Hematopoietic multipotent progenitor cell (in vitro differentiated cells): ENCODE measurements at regions not wholly inside any gene's neighbourhood (a gene's known extent, or its start where the extent isn't known, plus 50 kb on each side); places are given as distances from the start of the nearest gene placed in this dataset.
A peak's percentile ranks its signal among the peaks of the same experiment; 100 is the strongest.
"Not testable (repeated sequence)": the region's sequence is repeated elsewhere in the genome, so short reads cannot be mapped to it uniquely, and the experiment has no call there.

Experiments used
- DNase-seq, 3 donors: peaks; one replicate each; pipeline ENCODE4 v3.0.0-alpha.2; 2011 to 2015; ENCODE audit warnings: low read depth in 2 of 3, low spot score in 2 of 3

DNA sequence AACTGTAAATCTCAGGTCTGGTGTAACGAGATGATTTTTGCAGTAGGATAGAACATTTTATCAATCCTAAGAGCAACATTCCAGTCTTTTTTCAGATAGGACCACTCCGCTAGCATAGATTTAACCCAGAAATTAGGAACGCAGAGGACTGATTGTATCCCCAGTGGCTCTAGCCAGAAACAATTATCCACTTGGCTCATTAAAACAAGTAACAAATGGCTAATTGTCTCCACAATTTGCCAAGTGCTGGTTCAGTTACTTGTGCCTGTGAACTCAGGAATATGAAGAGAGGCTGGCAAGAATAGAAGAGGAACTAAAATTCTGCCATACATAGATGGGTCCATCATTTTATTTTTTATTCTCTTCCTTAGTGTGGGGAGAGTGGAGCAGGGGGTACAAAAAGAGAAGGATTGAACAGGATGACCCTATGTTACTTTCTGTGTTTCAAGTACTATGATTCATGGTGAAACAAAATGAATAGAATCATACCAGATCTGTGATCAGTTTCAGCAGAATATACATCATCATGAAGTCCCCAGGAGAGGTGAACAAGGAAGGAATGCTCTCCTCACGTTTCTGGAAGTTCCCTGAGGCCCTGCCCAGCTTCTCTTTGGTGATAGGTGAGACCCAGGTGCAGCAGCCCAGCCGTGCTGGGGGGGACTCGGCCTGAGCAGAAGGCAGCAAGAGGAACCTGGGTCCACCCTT is 121.6 kb downstream of the ARL4C start:
- no peak for DNase-seq

DNA sequence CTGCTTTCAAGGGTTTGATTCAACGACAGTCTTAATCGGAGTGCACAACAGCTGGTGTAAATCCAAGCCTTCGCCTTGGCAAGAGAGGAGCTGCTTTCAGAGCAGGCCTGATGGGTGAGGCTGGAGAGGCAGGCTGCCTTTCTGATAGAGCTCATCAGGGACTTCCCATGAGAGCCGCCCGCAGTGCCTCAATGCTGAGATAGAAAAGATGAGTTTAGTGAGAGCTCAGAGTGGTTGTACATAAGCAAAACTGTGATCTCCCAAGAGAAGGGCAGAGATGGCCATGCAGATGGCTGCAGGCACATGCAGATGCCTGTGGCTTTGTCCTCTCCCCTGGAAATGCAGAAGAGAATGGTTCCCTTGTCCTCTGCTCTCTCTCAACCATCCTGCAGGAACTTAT is 122.1 kb downstream of the ARL4C start:
- DNase-seq: no peak

DNA sequence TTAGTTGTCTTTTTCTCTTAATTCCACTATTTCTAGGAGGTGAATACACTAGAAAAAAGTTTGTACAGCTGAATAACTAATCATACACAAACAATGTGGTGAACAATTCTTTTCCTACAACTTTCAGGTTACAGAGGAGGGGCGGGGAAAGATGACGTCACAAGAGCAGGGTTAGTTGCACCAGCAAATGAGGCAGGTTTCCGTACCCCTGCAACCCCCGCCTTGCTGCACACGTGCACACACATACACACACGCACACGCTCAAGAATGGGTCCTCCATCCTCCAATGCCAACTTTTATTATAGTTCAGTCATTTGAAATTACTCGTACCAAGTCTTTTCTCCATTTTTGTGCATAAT is 122.8 kb downstream of the ARL4C start:
- no peak for DNase-seq

DNA sequence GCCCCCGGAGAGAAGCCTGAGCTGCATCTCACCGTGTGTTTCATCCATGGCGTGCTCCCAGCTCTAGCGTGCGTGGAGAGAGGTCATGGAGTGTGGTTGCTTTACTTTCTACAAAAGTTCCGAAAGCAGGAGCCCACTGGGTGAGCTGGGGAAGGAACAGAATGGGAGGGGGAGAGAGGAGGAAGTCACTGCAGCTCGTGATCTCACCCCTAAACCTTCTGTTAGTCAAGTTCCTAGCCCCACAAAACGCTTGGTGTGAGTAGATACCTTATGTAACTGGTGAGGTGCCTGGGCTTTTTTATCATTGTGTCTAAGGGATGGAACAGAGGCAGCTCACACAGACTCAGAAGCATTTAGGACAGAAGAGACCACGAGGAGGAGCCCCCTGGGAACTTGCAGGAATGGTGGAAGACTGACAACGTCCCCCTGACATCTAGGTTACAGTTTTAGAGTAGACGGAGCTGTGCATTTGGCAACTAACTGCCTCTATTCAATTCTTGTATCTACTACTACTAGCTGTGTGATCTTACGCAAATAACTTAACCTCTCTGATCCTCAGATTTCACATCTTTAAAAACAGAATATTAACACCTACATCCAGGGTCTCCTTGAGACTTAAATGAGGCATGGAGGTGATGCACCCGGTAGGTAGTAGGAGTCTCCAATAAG is 123.3 kb downstream of the ARL4C start:
- DNase-seq: no peak

DNA sequence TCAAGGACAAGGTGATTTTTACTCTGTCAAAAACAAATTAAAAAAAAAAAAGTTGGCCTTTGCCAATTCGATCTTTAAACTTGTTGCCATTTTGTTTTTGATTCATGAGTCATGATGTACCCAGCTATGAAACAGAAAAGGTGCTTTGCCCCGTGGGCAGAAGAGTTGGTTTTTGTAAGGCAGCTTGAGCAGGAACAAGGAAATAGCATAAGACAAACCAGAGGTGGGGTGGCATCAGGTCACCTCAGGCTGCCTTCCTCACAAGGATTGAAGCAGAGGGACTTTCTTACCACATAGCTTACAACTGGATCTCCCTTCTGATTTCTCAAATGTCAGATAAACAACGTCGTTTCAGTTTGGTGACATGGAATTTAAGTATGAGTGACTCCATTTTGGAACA is 123.8 kb downstream of the ARL4C start:
- DNase-seq: no peak

DNA sequence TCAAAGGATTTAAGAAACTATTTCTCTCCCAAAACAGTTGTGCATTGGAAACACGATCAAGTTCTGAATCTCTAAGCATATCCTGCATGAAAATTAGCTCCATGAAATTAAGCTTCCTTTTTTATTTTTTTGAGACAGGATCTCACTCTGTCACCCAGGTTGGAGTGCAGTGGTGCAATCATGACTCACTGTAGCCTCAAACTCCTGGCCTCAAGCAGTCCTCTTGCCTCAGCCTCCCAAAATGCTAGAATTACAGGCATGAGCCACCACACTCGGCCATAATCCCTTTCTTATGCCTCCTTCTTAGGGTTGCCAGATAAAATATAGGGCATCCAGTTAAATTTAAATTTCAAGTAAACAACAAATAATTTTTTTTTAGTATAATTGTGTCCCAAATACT is 124.4 kb downstream of the ARL4C start:
- DNase-seq: no peak

DNA sequence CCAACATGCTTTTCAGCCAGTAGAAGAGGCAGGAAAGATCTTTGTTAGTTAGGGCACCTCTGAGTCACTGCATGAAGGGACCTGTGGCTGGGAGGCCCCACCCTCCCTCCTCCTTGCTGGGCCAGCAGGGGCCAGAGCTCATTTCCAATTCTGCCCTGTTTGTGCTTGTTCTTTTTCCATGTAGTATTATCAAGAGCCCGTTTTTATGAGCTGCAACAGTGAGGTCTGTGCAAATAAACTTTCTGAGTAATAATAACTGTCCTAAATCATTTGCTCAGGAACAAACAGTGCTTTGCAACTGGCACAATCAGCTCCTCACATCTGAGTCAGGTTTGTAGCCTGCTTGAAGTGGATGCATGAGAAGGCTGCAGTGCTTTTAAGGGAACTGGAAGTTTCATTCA is 128.0 kb downstream of the ARL4C start:
- peak in 2 of 3 donors; percentile 7 to 13 for DNase-seq

DNA sequence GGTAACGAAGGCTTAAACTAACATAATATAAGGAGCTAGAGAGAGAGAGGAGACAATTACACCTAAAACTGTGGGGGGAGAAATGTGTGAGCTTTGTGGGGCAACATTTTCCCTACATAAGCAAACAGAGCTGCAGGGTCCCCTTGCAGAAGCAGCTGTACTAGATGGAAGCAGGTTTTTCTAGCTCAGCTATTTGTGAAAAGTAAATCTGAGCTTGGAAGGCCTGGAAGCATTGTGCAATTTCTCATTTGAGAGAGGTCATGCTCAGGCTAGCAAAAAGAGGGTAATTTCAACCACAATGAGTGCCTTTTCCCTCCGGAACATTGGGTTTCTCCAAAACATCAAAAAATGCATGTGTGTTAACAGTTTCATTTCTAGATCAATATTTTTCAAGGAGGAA is 130.0 kb downstream of the ARL4C start:
- no peak for DNase-seq

DNA sequence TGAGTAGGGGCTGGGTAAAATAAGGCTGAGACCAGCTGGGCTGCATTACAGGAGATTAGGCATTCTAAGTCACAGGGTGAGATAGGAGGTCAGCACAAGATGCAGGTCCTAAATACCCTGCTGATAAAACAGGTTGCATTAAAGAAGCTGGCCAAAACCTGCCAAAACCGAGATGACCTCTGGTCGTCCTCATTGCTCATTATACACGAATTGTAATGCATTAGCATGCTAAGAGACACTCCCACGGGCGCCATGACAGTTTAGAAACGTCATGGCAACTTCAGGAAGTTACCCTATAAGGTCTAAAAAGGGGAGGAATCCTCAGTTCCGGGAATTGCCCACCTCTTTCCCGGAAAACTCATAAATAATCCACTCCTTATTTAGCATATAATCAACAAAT is 132.2 kb downstream of the ARL4C start:
- DNase-seq: no peak

DNA sequence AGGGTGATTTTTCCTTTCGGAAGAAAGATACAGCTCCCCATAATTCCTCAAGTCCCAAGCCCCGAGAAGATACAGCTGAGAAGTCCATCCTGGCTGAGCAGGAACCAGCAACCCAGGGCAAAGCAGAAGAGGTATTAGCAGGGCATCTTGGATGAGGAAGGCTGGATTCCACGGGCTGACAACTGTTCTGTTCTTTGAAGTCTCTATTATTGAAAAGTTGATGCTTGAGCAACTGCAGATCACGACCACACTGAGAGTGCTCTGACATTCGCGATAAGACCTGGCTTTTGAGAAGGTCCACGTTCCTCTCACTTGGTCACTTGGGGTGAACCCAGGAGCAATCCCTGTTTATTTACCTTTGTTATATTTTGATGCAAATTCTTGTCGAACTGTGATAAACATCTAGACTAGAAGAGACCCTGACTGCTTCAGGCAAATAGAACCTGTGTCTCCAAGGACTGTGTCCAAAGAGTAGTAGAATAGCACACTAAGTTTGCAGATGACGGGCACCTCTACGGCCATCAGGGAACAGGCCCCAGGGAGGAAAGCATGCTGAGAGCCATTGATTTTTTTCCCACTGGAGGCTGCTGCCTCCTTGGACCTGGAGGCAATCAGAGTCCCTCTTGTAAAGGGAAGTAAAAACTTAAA is 133.1 kb downstream of the ARL4C start:
- DNase-seq: no peak

DNA sequence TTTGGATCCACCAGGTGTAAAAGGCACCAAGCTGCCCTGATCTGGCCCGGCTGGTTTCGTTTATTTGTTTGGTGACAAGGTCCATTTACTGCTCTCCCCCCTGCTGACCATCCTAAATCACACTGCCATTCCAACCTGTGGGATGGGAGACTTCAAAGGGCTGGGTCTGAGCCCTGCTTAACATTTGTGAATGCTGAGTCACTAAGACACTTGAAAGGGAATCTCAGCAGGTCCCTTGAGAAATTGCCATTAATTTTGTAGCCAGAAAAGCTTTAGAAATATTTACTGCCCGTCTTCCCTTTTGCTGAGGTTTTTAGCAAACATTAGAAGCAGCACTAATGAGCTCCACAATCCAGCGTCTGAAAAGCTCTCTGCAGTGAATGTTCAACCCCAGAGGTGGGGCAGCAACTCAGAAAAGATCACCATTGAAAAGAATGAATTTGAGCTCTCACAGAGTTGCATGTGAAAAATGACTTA is 133.8 kb downstream of the ARL4C start:
- no peak for DNase-seq

DNA sequence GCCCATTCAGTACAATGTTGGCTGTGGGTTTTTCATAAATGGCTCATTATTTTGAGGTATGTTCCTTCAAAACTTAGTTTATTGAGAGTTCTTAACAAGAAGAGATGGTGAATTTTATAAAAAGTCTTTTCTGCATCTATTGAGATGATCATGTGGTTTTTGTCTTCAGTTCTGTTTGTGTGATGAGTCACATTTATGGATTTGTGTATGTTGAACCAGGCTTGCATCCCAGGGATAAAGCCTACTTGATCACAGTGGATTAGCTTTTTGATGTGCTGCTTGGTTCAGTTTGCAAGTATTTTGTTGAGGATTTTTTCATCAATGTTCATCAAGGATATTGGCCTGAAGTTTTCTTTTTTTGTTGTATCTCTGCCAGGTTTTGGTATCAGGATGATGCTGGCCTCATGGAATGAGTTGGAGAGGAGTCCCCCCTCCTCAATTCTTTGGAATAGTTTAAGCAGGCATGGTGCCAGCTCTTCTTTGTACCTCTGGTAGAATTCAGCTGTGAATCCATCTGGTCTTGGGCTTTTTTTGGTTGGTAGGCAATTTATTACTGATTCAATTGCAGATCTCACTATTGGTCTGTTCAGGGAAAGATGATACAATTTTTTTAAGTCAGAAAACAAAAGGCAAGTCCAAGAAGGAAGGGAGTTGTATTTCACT is 136.4 kb downstream of the ARL4C start:
- not testable (repeated sequence) for DNase-seq

DNA sequence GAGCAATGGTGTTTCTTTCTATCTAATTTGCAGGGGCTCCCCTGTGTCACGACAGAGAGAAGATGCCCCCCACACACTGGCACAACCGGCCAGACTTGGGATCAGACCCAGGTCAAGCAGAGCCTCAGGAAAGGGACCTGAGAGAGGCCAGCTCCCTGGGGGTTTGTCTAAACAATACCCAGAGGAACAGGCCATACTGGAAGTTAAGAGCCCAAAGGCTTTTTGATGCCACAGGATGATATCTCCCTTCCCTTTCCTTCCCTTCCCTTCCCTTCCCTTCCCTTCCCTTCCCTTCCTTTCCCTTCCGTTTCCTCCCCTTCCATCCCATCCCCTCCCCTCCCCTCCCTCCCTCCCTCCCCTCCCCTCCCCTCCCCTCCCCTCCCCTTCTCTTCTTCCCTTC is 139.2 kb downstream of the ARL4C start:
- DNase-seq: no peak

DNA sequence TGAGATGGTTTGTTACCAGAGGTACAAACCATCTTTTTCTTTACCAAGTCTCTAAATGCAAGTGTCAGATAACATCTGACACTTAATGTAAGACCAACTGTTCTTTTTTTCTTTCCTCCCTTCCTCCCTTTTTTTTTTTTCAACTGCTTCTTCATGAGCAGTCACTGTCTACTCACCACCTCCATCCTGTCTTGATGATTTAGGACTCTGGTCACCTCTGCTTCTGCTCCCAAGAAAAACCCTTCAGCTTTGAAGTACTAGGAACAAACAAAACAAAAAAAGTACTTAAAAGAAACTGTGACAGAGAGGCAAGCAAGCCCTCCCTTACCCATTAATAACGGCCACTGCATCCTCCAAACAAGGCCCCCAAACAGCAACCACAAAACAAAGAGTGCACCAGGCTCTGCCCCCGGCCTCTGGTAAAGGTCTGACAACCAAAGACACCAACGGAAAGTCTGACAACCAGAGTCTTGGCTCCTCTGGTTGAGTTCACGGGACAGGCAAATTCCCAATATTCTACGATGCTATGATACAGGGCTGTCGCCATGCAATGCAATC is 141.0 kb downstream of the ARL4C start:
- no peak for DNase-seq

DNA sequence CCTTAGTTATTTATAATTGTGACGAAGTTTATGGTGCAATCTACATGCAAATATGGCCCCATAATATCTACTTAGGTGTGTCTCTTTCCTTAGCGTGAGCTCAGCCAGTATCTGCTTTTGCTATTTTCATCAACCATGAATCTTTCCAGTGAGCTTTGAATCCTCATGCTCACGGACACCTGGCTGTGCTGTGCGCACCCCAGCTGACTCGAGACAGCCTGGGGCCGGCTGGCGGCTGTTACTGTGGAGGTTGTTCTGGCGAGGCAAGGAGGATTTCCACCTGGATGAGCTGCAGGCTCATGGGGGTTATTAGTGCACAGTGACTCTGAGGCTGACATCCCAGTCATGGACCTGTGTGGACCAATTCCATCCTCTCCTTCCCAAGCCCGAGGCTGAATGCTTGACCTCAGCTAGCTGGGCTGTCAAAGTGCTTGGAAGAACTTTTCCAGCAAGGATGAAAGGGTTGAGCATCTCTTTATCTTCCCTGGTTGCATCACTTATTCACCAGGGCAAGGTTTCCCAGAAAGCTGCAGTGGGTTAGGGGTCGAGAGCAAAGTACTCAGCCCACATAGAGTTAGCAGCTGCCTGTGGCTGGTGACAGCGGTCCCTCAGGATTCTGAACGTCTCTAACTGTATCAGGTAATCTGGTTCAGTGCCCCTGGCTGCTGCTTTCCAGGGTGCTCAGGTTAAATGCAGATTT is 141.7 kb downstream of the ARL4C start:
- DNase-seq: no peak

DNA sequence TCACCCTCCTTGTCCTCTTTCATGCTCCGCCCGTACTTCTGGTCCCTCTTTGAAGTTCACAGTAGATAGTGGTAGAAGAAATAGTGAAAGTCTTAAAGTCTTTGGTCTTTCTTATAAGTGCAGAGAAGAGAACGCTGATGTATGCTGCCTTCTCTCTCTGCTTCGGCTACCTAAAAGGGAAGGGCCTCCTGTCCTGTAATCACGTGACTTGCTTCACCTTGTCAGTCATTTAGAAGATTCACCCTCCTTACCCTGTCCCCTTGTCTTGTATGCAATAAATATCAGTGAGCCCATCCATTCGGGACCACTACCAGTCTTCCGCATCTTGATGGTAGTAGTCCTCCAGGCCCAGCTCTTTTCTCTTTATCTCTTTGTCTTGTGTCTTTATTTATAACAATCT is 144.6 kb downstream of the ARL4C start:
- DNase-seq: no peak

DNA sequence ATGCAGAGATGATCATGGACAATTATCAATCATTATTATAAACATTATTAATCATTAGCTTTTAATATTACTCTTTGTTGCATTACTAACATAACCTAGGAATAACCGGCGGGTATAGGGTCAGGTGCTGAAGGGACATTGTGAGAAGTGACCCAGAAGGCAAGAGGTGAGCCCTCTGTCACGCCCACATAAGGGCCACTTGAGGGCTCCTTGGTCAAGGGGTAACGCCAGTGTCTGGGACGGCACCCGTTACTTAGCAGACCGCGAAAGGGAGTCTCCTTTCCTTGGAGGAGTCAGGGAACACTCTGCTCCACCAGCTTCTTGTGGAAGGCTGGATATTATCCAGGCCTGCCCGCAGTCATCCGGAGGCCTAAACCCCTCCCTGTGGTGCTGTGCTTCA is 145.0 kb downstream of the ARL4C start:
- not testable (repeated sequence) for DNase-seq

DNA sequence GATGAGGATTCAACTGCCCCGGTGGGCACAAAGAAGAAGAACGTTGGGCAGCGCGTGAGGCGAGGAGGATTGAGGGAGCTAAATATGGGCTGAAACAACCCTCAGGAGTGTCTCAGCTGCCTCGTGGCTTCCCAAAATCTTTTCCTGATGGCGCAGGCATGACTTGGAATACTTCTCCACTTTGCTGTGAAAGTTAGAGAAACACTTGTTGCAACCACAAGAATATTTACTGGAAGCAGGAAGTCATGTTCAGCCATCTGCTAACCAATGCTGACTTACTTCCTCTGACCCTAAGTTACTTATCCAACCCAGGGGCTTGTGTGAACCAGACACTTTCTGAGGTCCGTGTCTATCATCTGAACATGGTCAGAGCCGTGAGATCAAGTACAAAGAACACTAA is 148.8 kb downstream of the ARL4C start:
- peak in 2 of 3 donors; percentile 21 to 29 for DNase-seq

DNA sequence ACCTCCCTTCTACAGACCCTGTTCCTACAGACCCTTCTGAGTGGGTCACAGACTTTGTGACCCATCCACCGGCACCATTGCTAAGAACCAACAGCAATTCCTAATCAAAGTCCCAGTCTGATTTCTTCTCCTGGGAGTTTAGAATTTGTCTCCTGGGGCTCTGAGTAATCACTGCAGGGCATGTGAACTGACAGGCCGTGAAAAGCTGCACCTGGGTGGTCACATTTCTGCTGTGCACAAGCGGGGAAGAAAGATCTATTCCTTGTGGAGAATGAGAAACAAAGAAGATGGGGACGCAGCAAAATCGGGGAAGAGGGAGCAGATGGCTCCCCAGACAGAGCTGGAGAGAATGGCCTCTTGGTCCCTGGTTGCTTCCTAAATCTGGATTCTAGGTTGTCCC is 151.0 kb downstream of the ARL4C start:
- no peak for DNase-seq

DNA sequence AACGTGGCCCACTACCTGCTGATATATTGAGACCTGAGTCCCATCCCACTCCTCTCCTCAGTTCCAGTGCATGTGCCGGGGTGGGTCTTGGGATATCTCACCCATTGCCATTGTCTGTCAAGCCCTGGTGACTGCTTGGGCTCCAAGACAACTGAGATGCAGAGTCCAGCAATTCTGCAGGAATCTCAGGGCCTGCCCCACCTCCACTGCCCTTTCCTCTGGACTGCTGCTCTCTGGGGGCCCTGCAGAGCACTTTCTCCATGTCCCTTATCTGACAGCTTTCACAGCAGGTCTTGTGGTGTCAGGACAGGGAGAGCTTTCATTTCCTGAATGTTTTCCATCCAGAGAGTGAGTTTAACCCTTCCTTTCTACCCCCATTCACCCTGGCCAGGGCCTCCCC is 152.9 kb downstream of the ARL4C start:
- no peak for DNase-seq

DNA sequence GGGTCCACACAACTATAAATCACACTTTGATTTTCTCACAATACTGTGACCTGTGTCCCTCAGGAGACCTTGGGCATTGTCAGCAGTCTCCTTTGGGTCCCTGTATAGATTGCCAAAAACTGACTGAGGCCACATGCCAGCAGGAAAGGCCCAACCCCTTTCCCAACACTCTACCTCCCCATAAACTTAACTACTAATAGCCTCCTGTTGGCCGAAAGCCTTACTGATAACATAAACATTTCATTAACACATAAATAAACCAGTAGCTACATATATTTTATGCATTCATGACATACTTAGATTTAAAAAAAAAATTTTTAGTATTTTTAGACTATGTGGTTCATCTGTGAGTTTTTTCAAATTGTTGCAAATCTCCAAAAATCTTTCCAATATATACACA is 153.5 kb downstream of the ARL4C start:
- DNase-seq: no peak
